ENCODE measurements at regions not wholly inside any gene's neighbourhood (a gene's known extent, or its start where the extent isn't known, plus 50 kb on each side); places are given as distances from the start of the nearest gene placed in this dataset.

- DNase-seq = no peak
These were observed 105.7 kb upstream of the IGFBP3 start for GRCh38 chr7:46026741-46027140.

GRCh38 chr7:46024263-46024916, 103.3 kb upstream of the IGFBP3 start:
- no peak for DNase-seq

GRCh38 chr7:46022397-46022796, 101.3 kb upstream of the IGFBP3 start:
- no peak for DNase-seq

GRCh38 chr7:46015107-46015868, 94.2 kb upstream of the IGFBP3 start:
- no peak for DNase-seq

GRCh38 chr7:46011501-46011900, 90.4 kb upstream of the IGFBP3 start:
- no peak for DNase-seq

- no peak for DNase-seq
These were observed 90.0 kb upstream of the IGFBP3 start for GRCh38 chr7:46011059-46011458.

GRCh38 chr7:46009211-46009610, 88.1 kb upstream of the IGFBP3 start:
- no peak for DNase-seq

GRCh38 chr7:46007990-46008643, 87.0 kb upstream of the IGFBP3 start:
- no peak for DNase-seq

- DNase-seq = no peak
These were observed 86.1 kb upstream of the IGFBP3 start for GRCh38 chr7:46007194-46007593.

- no peak for DNase-seq
These were observed 85.7 kb upstream of the IGFBP3 start for GRCh38 chr7:46006723-46007122.

- DNase-seq = no peak
These were observed 85.1 kb upstream of the IGFBP3 start for GRCh38 chr7:46006212-46006611.

GRCh38 chr7:46004965-46005364, 83.9 kb upstream of the IGFBP3 start:
- DNase-seq = no peak

GRCh38 chr7:46003896-46004875, 83.1 kb upstream of the IGFBP3 start:
- no peak for DNase-seq

GRCh38 chr7:46003161-46003560, 82.1 kb upstream of the IGFBP3 start:
- DNase-seq = no peak

GRCh38 chr7:46000513-46000912, 79.4 kb upstream of the IGFBP3 start:
- no peak for DNase-seq

GRCh38 chr7:45999541-45999940, 78.5 kb upstream of the IGFBP3 start:
- DNase-seq = no peak

- DNase-seq = no peak
These were observed 77.4 kb upstream of the IGFBP3 start for GRCh38 chr7:45998506-45998905.

GRCh38 chr7:45993621-45994020, 72.5 kb upstream of the IGFBP3 start:
- no peak for DNase-seq

- no peak for DNase-seq
These were observed 71.8 kb upstream of the IGFBP3 start for GRCh38 chr7:45992826-45993225.

- DNase-seq = no peak
These were observed 69.2 kb upstream of the IGFBP3 start for GRCh38 chr7:45990276-45990675.

- no peak for DNase-seq
These were observed 67.5 kb upstream of the IGFBP3 start for GRCh38 chr7:45988405-45989057.
